Left ventricle myocardium superior (tissue), 1 donor: ENCODE measurements at regions not wholly inside any gene's neighbourhood (a gene's known extent, or its start where the extent isn't known, plus 50 kb on each side); places are given as distances from the start of the nearest gene placed in this dataset.
"Not testable (repeated sequence)": the region's sequence is repeated elsewhere in the genome, so short reads cannot be mapped to it uniquely, and the experiment has no call there.

Experiments
- ATAC-seq: fragments of 200-7000 bp; cut with Tn5 transposase; one replicate; pipeline ENCODE4 v1.9.1; 2020; ENCODE audit warnings: mild to moderate bottlenecking, moderate library complexity
- DNase-seq: peaks from one replicate; pipeline ENCODE4 v3.0.0-alpha.2; 2020
- intact Hi-C: fragments of 100-400 bp; cut with micrococcal nuclease; formaldehyde crosslinking; loops from one replicate; pipeline ENCODE4 v1.11.0; 2022
- donor health status: DM: no; HTN: yes; CAD: no; lungs with severe emphysema.

DNA sequence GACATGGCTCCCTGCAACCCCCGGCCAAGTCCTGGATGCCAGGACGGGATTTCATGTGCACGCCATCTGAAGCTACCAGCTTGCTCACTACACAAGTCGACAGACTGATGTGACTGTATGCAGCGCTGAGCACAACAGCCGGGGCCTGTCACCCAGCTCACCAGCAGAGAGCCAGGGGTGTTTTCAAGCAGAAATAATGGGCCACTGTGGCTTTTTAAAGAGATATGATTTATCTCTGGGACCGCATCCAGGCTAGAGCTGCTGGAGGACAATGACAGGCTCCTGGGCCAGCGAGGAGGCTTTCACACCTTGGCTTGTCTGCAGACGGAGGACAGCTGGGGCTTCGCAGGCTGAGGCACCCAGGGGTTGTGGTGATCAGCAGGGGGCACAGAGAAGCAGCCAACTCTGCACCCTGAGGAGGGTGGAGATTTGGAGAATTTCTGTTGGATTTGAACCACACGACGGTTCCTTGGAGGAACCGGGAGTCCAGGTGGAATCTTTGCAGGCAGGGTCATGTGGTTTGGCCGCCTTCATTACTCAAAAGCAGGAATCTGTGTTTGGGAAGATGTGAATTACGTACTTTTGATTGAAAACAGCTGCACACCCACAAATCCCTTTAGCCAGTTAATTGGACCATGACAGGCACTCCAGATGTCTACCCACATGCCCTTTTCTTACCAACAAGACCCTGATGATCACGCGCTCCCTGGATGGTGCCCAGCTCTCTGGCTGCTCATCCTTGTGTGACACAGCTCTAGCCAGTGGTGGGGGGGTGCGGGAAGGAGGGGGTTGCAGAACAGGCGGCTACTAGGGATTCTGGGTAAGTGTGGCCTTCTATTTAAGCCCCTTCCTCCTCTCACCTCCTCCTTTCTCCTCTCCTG lies 430.6 kb downstream of the PREX1 start:
- ATAC-seq (peak; percentile 69), DNase-seq (peak; percentile 61)

DNA sequence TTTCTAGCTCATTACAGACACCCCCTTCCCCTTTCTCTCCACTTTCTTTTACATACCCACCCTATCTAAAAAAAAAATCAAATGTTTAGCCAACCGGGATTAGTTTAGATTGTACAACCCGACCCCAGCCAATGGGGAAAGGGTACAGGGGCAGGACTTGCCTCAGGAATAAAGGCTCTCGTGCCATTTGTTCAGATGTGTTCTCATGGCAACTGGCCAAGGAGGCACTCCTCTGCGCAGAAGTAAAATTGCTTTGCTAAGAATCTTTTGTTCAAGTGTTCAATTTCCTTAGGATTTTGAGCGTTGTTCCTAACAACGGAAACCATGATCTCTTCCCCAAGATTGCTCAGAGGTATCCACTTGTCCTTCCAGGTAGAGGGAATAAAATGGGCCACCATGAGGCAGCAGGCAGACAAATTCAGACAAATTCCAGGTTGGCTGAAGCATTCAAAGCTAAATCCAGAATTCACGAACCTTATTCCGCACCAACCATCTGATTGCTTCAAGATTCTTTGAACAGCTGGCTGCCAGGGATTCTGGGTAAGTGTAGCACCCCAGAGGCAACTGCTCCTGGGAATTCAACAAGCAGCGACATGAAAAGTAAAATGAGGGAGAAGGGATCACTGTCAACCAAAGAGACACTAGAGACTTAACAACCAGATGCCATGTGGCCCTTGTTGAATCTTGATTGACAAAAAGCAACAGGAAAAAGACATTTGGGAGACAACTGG lies 431.8 kb downstream of the PREX1 start:
- no peak for DNase-seq

More for the DNA sequence above, 430.6 kb downstream of the PREX1 start:
- intact Hi-C loops = not testable (repeated sequence)

DNA sequence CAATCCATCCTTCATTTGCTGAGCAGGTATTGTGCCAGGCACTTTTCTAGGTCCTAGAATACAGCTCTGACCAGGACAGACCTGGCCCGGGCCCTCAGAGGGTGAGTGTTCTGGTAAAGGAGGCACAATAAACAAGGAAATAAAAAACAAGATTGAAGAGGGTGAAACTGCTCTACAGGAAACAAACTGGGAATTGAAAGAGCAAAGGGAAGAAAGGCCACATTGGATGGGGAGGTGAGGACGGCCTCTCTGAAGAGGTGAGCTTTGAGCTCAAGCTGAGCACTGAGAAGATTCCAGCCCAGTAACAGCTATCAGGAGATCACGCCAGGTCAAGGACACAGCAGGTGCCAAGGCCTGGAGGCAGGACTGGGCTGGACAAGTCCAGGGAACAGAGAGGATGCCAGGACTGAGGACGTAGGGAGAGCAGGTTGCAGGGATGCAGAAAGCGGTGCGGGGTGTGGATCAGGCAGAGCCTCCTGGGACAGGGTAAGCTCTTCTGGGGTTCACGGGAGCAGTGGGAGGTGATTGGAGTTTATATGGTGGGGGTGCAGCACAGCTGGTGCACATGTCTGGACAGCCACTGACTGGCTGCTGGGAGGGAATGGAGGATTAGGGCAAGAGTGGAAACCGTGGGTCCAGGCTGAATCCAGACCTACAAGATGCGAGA lies 433.3 kb downstream of the PREX1 start:
- no peak for DNase-seq
- intact Hi-C loops = no loop called here
- no peak for ATAC-seq

More for the DNA sequence above, 431.8 kb downstream of the PREX1 start:
- intact Hi-C loops = no loop called here
- no peak for ATAC-seq

DNA sequence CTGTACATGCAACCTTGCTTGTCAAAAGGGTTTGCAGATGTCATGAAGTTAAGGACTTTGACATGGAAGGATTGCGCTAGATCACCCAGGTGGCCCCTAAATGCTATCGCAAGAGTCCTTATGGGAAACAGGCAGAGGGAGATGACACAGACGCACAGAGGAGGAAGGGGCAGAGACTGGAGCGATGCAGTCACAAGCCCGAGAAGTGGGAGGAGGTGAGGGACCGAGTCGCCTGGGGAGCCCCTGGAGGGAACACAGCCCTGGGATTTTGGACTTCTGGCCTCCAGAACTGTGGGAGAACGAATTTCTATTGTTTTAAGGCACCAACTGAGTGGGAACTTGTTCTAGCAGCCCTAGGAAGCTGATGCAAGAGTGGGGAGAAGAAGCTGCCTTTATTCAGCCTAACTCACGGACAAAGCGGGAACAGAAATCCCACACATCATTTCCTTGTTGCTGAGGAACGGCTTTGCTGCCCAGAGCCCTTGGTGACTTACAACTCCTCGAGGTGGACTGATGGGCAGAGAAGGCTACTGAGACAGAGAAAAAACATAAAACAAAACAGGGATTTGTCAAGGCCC lies 434.0 kb downstream of the PREX1 start:
- intact Hi-C loops = no loop called here
- DNase-seq = no peak
- ATAC-seq = no peak

DNA sequence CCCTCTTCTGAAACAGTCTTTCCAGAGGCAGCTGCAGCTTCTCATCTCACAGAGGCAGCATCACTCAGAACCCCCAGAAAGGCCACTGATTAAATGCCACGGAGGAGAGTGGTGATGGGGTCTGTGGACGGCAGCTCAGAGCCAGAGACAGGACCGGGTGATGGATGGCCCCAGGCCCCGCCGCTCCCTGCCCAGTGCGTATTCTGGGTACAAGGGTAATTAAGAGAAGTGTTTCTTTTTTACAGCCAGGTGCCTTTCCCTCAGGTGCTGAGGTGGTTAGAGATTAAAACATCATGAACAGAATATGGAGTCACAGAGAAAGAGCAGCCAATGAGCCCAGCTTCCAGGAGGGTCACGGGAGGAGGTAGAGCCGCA lies 434.5 kb downstream of the PREX1 start:
- ATAC-seq (no peak), DNase-seq (no peak)
- intact Hi-C loops = no loop called here

DNA sequence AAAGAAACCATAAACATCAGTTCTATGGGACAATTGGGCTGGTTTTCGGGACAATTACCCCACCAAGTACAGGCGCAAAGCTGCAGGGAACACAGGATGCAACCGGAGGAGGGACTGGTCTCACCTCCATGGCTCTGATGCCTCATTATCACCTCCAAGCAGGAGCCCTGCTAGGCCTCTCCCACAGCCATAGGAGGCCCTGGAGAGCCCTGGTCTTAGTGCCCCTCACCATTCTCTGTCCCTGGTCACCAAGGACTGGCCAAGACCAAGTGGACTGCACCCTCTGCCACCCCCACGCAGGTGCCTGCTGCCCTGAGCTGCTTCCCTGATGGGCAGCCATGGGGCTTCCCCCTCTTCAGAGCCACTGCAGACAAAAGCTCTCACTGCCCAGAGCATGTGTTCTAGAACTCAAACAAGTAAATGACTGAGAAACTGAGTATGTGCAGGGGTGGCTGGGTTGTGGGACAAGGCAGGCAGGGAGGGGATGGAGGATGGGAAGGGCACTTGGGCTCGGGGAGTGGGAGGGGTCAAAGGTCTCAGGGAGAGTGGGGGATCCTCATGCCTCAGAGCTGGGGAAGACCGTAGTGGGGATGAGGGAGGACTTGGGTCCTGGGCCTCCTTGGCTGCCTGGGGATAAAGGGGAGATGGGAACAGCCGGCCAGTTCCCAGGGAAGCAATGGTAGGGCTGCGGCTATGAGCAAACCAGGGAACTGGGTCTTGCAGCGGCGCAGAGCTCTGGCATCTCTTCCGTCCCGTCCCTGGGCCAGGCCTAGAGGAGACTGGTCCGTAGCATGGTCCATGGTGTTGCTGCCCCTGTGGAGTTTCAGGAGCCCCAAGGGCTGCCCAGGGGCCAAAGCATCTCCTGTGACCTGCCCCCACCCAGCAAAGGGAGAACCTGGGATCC lies 435.1 kb downstream of the PREX1 start:
- intact Hi-C loops = no loop called here
- no peak for DNase-seq
- no peak for ATAC-seq

DNA sequence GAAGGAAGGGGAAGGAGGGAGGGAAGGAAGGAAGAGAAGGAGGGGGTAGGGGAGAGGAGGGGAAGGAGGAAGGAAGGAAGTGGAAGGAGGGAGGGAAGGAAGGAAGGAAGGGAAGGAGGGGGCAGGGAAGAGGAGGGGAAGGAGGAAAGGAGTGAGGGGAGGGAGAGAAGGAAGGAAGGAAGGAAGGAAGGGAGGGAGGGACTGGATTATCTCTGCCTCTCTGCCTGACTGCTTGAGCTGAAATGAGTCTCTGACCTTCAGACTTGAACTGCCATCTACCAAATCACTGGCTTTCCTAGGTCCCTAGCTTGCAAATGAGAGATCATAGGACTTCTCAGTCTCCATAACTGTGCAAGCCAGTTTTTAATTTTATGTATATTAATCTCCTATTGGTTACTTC lies 436.8 kb downstream of the PREX1 start:
- ATAC-seq (no peak), DNase-seq (no peak)
- intact Hi-C loops = no loop called here

DNA sequence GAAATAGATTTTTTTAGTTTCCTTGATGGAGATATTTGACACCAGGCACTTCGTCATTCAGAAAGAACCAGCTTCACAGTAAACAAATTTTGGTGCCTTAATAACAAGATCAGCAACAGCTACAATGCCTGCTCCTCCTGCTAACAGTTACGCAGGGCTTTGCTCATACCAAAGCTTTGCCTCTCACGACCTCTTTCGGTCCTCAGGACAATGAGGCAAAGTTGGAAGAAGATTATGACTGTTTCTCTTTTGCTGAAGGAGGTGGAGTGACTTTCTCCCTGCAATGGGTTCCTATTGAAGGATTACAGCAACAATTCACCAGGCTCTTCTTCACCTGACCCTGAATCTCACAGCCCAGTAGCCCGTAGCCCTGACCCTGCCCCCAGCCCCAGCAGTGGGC lies 440.1 kb downstream of the PREX1 start:
- ATAC-seq (no peak), DNase-seq (no peak)

DNA sequence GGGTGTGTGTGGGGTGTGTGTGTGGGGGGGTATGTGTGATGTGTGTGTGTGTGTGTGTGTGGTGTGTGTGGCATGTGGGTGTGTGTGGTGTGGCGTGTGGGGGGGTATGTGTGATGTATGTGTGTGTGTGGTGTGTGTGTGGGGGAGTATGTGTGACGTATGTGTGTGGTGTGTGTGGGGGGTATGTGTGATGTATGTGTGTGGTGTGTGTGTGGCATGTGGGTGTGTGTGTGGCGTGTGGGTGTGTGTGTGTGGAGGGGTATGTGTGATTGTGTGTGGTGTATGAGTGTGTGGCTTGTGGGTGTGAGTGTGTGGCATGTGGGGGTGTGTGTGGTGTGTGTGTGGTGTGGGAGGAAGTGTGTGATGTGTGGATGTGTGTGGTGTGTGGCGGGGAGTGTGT lies 442.3 kb downstream of the PREX1 start:
- DNase-seq (no peak), ATAC-seq (no peak)
- intact Hi-C loops = no loop called here

More for the DNA sequence above, 440.1 kb downstream of the PREX1 start:
- intact Hi-C loops = no loop called here

DNA sequence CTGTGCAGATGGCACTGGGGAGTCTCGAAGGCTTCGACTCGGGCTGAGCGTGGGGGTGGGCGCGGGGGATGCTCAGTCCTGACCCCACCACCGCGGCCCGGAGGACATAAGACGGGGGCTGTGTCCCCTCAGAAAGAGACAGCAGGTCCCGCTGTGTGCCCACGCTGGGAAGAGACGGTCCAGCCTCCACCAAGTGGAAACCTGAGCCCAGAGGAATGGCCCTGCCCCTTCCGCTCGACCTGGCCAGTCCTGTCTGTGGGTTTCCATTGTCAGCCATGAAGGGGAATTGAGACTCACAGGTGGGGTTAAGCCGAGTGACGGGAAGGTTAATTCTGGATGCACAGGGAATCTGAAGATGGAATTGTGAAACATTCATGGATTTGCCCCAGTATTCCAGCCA lies 442.7 kb downstream of the PREX1 start:
- intact Hi-C loops = no loop called here
- DNase-seq (no peak), ATAC-seq (no peak)

DNA sequence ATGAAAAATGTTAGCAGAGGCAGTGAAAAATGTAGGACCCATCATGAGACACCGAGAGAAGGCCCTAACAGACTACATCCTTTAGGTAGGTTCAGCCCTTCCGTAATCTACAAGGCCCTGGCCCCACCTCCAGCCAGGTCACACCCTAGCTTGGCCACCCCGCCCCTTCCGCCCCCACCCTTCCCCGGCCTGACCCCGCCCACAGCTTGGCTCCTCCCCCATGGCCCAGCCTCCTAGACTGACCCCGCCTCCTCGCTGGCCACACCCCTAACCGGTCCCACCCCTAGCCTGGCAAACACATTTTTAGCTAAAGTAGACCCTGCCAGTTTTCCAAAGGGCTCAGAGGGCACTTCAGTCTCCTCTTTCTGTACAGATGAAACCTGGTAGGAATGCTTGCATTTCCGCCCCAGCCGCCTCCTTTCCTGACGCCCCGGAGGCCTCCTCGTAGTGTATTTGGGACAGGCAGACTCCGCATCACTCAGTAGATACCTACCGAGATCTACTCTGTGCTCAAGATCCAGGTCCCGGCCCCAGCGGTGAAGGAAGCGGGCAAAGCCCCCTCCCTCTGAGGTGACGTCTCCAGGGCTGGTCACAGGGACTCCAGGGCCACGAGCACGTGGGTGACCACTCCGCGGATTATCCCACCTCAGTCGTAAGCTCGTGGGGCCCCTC lies 443.5 kb downstream of the PREX1 start:
- intact Hi-C loops = no loop called here
- DNase-seq (no peak), ATAC-seq (no peak)

DNA sequence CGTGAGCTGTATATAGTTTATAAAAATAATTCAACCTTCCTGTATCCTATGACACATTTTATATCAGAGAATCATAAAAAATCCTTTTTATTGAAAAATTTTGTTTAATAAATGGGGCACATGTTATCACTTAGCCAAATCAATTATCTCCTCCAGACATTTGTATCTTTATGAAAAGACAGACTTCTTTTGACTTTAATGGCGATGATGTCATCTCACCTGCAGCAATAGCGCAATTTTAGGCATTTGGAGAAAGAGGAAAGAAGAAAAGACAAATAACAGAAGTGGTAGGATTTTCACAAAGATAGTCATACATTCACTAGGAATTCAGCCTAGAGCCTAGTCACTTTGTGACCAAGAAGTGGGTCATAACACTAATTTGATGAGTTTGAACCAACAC lies 444.5 kb downstream of the PREX1 start:
- DNase-seq (no peak), ATAC-seq (no peak)
- intact Hi-C loops = no loop called here

DNA sequence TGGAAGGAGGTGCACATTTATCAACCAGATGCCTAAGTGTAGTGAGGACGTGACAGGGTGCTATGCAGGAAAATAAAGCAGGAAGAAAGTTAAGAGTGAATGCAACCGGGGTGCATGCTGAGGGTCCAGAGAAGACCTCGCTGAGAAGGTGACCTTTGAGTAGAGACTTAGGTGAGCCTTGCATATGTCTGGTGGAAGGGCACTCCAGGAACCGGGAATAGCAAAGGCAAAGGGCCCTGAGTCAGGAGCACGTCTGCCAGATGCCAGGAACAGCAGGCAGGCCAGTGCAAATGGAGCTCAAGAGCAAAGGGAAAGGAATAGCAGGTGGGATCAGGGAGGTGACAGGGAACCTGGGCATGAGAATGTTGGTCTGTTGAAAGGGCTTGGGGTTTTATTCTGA lies 445.5 kb downstream of the PREX1 start:
- intact Hi-C loops = no loop called here
- DNase-seq = no peak
- no peak for ATAC-seq

DNA sequence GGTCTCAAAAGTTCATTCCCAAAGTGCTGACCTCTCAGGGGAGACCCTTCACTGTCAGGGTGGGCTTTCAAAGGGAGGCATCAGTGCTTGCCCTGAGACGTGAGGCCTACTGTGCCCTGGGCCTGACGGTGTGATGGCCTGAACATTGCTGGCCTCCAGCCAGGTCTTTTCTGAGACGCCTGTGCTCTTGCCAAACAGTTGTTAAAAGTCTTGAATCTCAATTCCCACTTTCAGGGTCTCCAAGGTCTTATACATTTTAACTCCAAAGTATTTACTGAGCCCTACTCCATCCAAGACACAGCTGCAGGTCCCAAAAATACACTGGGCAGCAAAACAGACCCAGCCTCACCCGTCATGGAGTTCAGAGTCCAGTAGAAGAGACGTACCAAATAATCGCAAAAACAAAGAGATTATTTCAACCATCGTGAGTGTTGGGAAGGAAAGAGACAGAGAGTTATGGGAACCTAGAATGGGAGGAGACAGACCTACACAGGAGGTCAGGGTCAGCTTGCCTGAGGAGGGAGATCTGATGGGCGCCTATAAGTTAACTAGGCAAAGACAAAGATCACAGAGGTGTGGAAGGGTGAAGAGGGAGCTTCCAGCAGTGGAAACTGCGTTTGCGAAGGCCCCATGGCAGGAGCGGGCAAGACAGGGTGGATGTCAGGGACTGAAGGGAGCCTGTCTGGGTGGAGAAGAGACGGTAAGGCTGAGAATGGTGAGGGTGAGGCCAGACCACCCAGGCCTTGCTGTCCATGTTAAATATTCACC lies 446.3 kb downstream of the PREX1 start:
- DNase-seq (no peak), ATAC-seq (peak; percentile 38)
- intact Hi-C loops = no loop called here

DNA sequence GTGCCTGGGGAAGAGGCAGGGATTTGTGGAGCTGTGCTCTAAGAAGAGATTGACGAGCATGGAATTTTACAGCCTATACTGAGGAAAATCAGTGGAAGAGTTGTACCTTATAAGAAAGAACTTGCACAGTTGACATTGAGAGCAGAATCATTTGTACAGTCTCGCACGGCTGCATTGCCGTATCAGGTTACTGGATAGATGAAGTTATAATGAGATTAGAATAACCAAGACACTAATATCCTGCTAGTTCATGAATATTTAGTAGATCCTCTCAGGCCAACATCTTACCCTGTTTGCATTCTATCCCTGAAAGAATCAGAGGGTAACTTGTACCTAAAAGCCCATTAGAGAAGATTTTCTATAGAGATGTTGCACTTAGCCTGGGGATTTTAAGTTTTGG lies 447.1 kb downstream of the PREX1 start:
- DNase-seq (no peak), ATAC-seq (no peak)
- intact Hi-C loops = no loop called here

DNA sequence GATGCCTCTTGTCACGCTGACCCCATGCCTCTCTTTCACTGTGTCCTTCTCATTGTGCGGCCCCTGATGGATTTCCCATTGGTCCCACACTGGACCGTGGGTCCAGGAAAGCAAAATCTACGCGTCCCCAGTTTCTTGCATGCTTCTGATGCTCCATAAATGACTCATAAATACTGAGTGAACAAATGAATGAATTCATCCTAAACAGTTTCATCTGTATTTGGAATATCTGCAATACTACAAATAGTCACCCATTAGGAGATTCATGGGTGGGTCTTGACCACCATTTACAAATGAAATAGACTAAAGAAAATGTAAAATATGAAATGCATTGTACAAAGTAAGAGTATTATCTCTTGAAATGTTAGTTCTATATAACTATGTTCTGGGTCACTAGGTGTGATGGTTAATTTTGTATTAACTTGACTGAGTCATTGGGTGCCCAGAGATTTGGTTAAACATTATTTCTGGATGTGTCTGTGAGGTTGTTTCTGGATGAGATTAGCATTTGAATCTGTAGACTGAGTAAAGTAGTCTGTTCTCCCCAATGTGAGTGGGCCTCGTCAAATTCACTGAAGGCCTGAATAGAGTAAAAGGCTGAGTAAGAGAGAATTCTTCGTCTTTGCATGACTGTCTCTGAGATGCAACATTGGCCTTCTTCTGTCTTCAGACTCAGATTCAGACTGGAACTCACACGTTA lies 448.7 kb downstream of the PREX1 start:
- no peak for DNase-seq
- ATAC-seq = no peak
- intact Hi-C loops = no loop called here

DNA sequence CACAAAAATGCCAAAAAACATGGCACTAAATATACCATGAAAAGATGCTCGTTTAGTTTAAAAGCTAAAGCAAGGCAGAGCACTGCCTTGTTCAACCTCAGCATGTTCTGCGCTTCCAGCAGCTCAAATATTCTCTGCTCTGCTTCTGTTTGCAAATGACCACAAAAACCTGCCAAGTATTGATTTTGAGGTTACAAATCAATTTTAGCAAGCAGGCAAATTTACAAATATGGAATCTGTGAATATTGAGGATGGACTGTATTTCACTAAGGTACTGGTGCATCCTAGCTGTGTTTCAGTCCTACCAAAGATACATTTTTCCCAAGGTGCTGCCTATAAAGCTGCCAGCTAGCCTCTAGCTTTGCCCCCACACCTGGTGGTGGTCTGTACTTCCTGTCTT lies 449.9 kb downstream of the PREX1 start:
- DNase-seq (no peak), ATAC-seq (no peak)
- intact Hi-C loops = no loop called here
